ENCODE measurements at regions not wholly inside any gene's neighbourhood (a gene's known extent, or its start where the extent isn't known, plus 50 kb on each side); places are given as distances from the start of the nearest gene placed in this dataset.
A peak's percentile ranks its signal among the peaks of the same experiment; 100 is the strongest.

GRCh38 chr10:52488606-52489485, 174.8 kb downstream of the DKK1 start:
- TF ChIP-seq CTCF (IDR thresholded peaks at IDR 0.05; ENCODE audit: low read depth, low read length), result peak; percentile 12
- no peak for TF ChIP-seq POLR2A (IDR thresholded peaks at IDR 0.05; ENCODE audit: extremely low read depth, insufficient read length)

Data from NB4 (cell line).